Fibroblast of skin of scalp (primary cell): ENCODE measurements at regions not wholly inside any gene's neighbourhood (a gene's known extent, or its start where the extent isn't known, plus 50 kb on each side); places are given as distances from the start of the nearest gene placed in this dataset.
A peak's percentile ranks its signal among the peaks of the same experiment; 100 is the strongest.

ENCODE experiments used
- DNase-seq: peaks from one replicate; pipeline ENCODE4 v3.0.0-alpha.2; 2013

DNA sequence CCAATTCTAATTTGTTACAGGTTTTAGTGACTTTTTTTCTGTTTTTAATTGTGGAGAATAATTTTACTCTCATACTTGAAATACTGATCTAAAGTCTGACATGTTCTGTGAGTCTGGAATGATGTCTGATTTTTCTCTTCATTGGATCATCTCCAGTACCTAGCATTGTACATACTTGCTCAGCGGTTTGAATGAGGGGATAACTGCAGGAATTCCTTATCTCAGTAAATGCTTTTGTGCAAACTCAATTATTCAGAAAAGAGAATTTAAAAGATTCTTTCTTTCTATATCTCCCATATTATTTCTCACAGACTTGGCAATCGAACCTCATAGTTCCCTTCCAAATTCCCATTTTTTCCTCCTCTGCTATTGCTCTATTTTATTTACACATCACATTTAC, 397.9 kb upstream of the SGCD start:
- DNase-seq, result peak; percentile 73

DNA sequence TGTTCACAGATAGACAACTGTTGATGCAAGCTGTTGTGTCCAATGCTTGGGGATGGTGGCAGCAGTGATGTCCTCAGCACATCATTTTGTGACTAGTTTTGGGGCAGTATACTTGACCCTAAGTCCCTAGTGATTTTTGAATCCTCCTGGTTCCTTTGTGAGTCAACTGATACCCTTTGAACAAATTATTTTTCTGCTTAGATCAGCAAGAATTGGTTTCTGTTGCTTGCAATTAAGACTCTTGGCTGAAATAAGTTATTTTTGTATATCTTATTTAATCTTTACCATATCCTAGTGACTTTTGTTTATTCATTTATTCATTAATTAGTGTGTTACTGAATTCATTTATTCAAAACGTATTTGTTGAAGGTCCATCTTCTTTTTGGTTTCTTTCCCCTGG, 392.0 kb upstream of the SGCD start:
- no peak for DNase-seq

DNA sequence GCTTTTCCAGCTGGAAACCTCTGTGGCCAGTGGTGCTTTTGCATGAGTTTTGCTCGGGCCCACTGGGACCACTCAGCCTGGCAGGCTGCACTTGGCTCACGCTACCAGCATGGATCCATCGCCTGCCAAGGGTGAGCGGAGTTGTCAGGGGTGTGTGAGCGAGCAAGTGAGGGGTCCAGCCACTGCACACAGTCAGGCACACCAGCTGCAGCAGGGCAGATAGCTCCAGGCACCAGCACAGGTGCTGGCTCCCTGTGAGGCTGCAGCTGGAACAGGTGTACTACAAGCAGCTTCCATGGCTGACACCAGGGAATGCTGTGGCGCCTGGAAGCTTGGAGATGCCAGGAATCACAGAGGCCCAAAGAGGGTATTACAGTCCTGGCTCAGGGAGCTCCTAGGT, 391.2 kb upstream of the SGCD start:
- DNase-seq, result no peak

DNA sequence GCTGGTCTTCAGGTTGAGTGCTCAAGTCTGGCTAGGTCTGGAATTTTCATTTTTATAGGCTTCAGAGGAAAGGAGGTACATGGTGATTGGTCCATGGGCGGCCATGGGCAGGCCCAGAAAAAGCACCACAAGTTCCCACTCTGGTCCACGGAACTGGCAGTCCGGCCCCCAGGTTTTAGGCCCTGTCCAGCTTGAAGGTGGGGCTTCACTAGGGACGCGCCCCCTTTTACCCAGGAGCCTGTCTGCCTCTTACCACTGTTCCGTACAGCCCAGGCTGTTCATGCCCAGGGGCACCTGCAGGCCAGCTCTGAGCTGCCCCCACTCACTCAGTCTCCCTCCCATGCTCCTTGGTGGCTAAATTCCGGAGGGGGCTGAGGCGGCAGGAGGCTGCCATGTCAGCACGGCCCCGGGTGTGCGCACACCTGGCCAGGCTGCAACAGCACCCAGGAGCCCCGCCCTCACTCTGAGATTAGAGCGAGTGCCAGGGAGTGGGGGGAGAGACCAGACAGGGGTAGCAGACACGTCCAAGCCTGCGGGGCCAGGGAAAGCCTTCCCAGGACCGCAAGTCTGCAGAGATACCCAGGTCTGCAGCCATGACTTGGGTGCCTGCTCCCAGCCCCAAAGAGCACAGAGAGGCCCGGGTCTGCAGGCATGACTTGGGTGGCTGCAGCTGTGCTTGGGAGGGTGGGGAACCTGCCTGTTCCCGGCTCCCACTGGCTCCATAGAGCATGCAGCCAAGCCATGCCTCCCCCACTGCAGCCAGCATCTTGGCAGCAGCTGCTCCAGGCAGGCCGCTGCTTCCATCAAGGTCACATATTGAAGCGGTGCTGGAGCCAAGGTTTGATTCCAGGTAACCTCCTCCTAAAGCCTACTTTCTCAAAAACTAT, 390.2 kb upstream of the SGCD start:
- DNase-seq, result no peak

DNA sequence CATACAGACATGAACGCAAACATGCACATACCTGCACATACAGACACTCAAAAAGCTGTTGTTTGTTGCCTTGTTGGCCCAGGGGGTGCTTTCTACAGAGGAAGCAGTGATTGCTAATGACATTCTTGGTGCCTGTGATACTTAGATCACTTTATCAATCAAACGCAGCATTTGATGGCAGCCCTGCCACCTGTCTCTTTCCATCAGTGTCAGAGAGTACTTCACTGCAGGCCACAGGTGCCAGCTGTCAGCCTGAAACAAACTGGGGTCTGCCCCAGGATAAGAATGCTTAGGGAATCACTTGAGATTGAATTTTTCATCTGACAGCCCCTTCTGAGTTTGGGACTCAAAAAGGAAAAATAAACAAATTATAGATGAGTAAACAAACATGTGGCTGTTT, 388.9 kb upstream of the SGCD start:
- DNase-seq, result no peak

DNA sequence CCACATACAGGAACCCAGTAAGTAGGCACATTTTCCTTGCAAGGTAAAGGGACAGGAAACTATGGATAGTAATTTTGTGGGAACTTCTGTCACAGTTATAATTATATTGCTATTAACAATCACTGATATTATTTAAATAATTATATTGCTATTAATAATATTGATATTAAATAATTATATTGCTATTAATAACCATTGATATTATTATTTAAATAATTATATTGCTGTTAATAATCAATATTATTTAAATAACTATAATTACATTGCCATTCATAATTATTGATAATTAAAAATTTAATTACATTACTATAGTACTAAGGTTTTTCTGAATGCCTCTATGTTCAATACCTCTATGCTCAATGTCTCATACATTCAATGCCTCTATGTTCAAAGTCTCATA, 385.6 kb upstream of the SGCD start:
- DNase-seq, result no peak

DNA sequence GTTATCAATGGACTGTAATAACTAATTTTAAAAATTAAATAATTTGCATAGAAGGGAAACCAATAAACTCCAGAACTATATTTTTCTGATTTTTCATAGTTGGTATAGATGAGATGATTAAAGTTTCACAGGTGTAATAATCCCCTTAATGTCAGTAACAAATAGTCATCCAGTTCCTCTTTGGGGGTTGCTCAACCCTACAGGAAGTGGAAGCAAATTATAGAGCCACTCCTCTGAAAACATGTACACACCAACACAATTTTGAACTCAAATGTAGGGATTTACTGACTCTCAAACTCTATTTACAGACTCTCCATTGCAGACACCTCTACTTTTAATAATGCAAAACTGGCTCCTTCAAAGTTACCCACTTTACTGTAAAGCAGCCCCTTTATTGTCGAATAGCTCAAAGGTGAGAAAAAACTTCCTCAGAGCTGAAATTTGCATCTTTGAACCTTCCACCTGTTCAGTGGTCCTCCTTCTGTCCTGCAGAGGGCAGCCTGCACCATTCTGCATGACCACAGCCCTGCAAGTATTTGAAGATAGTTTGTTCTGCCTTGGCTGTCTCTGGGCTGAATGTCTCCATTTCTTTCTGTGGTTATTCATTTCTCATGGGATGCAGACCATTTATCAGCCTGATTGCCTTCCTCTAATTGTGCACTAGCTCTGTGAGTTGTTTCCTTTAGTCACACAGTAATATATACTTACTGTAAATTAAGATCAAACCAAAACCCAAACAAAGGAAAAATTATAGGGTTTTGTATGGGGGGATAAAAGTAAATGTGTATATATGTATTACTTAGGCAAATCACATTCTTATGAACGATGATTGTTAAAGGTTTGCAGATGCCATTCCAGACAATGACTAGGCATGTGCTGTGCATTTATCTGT, 383.2 kb upstream of the SGCD start:
- DNase-seq, result peak; percentile 78

DNA sequence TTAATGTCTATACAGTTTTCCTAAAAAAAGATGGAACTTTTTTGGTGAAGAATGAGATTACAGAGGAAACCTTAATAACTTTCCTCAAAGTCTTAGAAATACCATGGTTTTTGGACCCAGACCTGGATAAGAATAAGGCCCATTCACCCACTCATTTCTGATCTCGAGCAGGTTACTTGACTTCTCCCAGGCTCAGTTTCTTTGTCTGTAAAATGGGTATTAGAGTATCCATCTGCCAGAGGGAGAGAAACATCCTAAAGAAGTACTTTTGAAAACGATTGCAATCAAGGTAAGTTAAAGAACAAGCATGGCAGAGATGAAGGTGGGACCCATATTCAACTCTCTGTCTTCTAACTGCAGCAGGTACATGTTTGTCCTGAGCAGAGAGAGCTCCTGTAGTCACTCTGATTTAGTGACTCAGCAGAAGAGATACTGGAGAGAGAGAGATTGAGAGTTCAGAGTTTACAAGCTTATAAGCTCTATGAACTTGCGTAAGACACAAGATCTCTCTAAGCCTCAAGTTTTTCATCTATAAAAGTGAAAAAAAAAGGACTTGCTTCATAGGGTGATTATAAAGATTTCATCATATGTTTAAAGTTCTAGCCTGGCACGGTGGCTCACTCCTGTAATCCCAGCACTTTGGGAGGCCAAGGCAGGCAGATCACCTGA, 379.4 kb upstream of the SGCD start:
- no peak for DNase-seq

DNA sequence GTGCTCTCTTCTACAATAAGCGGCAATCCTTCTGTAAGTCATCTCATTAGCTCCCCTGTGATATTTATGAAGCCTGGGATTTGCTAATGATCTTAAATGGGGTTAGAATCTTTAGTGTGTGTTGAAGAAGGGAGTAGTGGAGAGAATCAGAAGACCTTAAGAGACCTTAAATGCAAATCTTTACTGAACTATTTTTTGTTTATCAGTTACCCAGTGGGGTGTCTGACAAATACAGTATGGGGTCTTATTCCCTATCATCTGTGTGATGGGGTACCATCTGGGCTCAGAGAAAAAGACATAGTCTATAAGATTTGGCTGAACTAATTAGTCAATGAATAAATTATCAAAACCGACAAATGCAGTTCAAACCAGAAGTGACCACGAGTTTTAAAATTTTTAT, 378.4 kb upstream of the SGCD start:
- DNase-seq, result no peak

DNA sequence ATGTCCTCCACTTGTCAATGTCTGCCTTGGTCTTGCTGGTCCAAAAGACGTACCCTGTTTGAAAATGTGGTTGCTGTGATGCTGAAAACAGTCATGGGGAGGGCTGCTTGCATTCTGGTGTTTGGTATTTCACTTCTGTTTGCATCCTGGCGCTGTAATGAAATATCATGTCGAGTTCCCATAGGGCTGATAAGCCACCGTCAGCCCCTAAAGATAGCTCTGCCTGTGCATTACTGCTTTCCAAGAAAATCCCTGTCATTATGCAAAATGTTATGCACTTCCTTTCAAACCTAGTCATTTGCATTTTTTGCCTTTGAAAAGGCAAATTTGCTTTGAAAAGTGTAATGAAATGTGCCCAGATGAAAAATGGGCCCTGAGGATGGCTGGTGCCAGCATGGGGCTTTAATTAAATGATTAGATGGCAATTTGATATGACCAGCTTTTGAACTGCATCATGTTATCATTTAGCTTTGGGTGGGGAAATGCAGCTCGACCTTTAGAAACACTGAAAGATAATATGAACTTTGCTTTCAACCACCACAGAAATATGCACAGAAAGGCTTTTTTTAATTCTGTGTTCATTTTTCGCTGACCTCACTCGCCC, 374.4 kb upstream of the SGCD start:
- no peak for DNase-seq

DNA sequence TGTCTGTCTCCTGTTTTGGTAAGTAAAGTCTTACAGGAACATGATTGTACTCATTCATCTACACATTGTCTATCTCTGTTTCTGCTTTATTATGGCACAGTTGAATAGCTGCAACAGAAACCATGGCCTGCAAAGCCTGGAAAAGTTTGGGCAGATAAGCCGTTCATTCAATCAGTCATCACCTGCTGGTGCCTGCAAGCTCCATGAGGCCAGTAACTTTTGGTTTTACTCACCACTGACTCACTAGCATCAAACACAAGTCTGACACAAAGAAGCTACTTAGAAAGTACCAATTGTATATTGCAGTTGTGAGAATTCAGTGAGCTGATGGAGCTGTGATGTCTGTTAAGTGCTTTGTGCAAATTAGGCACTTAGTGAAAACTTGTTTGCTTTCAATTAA, 373.6 kb upstream of the SGCD start:
- no peak for DNase-seq

DNA sequence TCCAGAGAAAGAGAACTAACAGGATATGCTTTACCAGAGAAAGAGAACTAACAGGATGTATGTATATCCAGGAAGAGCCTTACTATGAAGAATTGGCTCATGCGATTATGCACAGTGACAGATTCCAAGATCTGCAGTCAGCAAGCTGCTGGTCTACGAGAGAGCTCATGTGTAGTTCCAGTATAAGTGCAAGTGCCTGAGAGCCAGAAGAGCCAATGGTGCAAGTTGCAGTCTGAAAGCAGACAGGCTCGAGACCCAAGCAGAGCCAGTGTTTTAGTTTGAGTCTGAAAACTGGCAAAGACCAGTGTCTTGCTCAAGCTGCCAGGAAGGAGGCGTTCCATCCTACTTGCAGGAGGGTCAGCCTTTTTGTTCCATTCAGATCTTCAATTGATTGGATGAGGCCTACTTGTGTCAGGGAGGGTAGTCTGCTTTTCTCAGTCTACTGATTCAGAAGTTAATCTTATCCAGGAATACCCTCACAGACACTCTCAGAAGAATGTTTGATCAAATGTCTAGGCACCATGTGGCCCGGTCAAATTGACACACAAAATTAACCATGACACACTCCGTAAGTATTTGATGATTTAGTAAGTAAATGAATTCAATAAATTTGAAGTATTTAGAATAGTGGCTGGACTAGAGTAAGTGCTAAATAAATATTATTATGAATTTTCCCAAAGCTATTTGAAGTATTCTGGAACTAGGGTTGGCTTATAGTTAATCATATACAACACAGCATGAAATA, 372.1 kb upstream of the SGCD start:
- peak; percentile 95 for DNase-seq

DNA sequence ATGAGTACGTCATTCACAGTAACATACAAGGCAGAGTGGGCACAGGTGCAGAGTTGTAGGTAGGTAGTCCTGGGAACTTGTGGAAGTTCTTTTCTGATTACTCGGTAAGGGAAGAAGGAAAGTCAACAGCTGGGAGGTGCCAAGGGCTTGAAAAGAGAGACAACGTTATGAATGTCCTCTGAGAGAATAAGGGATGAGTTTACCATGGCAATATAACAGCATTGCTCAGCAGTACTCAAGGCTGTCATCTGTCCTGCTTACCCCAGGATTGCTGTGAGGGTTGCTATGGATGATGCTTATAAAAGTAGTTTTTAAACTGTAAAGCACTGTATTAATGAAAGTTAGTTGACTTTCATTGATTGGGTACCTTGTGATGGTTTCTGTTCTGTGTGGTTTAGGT, 369.1 kb upstream of the SGCD start:
- DNase-seq, result no peak

DNA sequence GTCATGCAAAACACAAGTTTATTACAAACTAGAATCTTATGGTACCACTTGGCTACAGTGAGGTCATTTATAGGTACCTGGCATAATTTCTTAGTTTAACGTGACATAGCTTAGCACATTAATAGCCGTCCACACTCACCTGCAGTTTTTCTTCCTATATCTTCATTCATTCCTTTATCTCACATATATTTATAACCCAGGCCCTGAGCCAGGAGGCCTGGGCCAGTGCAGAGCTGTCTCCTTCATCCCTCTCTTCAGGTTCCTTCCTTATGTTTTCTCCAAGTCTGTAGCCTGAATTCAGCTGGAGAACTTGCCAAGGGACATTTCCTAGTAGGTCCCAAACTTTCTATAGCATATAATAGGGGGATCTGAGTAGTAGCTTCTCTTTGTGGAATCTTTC, 367.9 kb upstream of the SGCD start:
- DNase-seq, result no peak

DNA sequence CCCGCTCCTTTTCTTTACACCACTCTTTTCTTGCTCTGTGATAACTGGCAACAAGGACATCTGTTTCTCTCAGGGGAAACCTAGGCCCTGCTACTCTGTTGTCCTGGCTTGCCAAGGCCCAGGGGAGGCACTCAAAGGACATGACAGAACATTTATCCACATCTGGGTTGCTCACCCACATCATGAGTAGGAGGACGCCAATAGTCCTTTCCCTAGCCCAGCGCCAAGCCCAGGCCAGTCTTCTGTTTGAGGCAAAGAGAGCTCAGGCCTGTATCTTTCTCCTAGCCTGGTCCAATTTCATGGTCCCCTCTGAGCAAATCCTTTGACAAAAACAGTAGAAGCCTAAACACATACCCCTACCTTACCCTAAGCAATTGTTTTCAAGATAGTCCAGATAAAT, 366.8 kb upstream of the SGCD start:
- DNase-seq, result no peak

DNA sequence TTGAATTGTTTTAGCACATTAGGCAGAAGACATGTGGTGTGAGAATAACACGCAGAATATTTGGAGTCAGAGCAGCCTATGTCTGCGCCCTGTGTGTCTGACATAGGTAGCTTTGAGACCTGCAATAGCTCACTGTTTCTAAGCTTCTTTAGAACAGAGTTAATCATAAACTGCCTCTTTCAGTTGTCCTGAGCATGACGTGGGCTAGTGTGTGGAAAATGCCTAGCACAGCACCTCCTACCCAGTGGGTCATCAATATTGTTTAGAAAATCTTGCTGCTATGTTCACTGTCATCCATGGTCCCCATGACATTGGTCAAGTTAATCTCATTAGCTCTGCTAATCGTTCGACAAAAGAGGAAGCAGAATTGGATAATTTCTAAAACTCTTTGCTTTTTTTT, 357.4 kb upstream of the SGCD start:
- no peak for DNase-seq

DNA sequence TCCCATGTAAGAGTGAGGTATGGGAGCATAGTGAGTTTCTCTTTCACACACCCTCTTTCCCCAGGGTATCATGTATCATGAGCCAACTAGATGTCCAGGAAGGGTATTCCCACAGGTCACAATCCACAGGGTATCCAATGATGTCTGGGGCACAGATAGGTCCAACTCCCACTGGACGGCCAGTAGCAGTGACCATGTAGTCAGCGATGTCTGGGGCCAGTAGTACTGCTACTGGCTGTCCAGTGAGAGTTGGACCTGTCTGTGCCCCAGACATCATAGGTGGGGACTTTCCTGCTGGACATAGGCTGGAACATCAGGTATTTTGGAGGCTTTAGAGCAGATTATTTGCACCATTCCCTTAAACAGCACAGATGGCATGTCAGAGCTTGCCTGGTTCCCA, 352.6 kb upstream of the SGCD start:
- DNase-seq, result no peak

DNA sequence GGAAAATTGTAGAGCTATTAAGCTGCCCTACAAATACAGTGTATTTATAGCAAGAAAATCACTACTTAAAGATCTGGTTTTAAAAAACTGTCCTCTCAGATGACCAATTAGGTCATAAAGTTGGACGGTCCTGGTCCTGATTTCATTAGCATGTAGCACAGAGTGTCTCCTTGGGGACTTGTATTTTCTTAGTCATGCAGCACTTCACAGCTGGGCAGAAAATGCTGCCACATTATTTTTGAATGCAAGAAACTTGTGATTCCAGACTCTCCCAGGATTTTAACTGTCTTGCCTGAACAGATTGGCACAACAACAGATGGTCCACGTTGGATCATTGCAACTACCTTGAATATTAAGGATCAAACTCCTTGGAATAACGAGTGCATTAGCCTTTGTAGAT, 348.1 kb upstream of the SGCD start:
- peak; percentile 79 for DNase-seq

DNA sequence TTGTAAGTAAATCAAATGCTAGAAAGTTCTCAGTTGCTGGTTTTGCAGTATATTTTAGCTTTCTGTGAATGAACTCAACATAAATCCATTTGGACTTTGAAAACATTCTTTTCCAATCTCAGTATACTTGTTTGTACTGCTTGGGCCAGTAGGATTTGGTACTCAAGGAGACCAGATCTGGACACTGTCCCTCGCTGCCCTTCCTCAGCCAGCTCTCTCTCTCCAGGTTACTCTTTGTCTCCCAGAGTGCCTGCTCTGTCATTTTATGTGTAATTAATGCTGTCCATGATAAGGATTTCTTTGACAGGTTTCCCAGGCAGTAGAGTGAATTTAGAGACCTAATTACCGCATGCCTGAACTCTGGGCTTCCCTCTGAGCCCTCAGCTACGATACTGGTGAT, 344.6 kb upstream of the SGCD start:
- DNase-seq, result no peak

DNA sequence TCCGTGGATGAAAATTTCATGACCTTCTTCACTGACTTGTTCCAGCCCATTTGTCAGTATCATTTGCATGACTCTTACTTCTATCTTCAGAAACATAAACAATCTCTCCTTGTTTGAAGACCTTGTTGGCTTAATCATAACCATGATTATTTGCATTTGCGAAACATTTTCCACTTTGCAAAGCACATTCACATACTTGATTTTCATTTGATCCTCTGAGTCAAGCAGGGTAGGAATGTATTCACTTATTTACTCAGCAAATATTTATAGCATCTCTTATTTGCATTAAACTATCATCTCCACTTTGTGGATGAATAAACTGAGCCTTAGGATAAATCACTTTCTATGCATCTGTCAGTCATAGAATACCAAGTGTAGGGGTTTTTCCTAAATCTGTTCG, 343.0 kb upstream of the SGCD start:
- DNase-seq, result peak; percentile 87

DNA sequence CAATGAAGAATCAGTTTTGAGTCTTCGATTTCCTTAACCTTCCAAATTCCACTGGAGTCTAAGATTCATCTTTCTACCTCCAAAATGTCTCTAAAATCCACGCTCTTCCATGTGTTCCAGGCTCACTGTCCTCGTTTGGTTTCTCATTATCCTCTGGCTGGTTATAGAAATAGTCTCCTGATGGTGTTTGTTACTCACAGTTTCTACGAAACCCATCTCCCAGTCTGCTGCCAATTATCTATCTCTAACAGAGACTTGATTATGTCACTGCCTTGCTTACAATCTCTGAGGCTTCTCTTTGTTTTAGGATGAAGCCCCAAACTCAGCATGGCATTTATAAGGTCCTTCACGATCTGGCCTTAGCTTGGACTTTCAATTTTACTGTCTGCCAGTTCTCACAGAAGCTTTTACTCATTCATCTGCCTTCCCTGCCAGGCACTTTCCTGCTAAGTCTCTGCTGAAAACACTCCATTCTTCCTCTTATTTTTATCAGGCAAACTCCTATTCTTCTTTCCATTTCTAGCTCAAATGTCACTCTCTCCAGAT, 339.6 kb upstream of the SGCD start:
- no peak for DNase-seq

DNA sequence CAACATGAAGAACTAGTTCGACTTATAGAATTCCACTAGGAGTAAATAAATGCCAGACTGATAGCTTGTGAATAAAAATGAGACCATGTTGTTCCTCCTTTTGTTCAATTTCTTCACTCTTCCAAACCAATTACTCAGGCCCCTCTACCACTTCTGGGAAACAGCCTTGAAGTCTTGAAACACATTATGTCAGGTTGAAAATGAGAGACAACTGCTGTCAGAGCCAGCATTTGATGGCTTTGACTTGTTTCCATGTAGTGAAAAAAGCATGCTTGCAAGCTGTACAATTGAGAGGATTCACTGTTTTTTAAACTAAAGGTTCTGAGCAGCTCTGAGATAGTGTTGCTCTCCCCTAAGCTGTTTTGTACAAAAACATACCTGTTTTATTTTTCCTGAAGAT, 337.1 kb upstream of the SGCD start:
- no peak for DNase-seq
